ENCODE measurements at regions not wholly inside any gene's neighbourhood (a gene's known extent, or its start where the extent isn't known, plus 50 kb on each side); places are given as distances from the start of the nearest gene placed in this dataset.

- H3K4me3 Mint-ChIP-seq, result no peak overlapping the region
These were observed 661.2 kb downstream of the SLC16A7 start for GRCh38 chr12:60257063-60257462.

GRCh38 chr12:60259225-60259624, 663.4 kb downstream of the SLC16A7 start:
- no peaks in the 10 kb centered on the region for H3K36me3 Mint-ChIP-seq (ENCODE audit: low read depth)
- no peak overlapping the region for H3K27ac Mint-ChIP-seq (ENCODE audit: unreplicated experiment)
- no peaks in the 10 kb centered on the region for H3K9me3 Mint-ChIP-seq
- no peak overlapping the region for H3K4me3 Mint-ChIP-seq
- no peak for TF ChIP-seq CTCF (conservative IDR thresholded peaks at IDR 0.05)
- H3K27me3 Mint-ChIP-seq (ENCODE audit: low read depth), result no peaks in the 10 kb centered on the region
- no peaks in the 10 kb centered on the region for H3K4me1 Mint-ChIP-seq
- no peak for DNase-seq (ENCODE audit: low read depth, low spot score)

More at GRCh38 chr12:60257063-60257462, 661.2 kb downstream of the SLC16A7 start:
- Mint-ChIP-seq H3K36me3 (ENCODE audit: low read depth) (no peaks in the 10 kb centered on the region), H3K9me3 (no peaks in the 10 kb centered on the region), H3K27ac (ENCODE audit: unreplicated experiment) (no peak overlapping the region), H3K4me1 (no peaks in the 10 kb centered on the region), H3K27me3 (ENCODE audit: low read depth) (no peaks in the 10 kb centered on the region)
- DNase-seq (ENCODE audit: low read depth, low spot score), result no peak
- peak; percentile 24 for TF ChIP-seq CTCF (conservative IDR thresholded peaks at IDR 0.05)

GRCh38 chr12:60262378-60262777, 666.5 kb downstream of the SLC16A7 start:
- no peaks in the 10 kb centered on the region for H3K36me3 Mint-ChIP-seq (ENCODE audit: low read depth)
- no peak overlapping the region for H3K4me3 Mint-ChIP-seq

GRCh38 chr12:60263161-60263560, 667.3 kb downstream of the SLC16A7 start:
- H3K4me1 Mint-ChIP-seq, result no peaks in the 10 kb centered on the region
- H3K4me3 Mint-ChIP-seq, result no peak overlapping the region
- H3K36me3 Mint-ChIP-seq (ENCODE audit: low read depth), result no peaks in the 10 kb centered on the region
- no peaks in the 10 kb centered on the region for H3K27me3 Mint-ChIP-seq (ENCODE audit: low read depth)
- no peak overlapping the region for H3K27ac Mint-ChIP-seq (ENCODE audit: unreplicated experiment)
- TF ChIP-seq CTCF (conservative IDR thresholded peaks at IDR 0.05), result no peak
- DNase-seq (ENCODE audit: low read depth, low spot score), result no peak
- H3K9me3 Mint-ChIP-seq, result no peaks in the 10 kb centered on the region

More at GRCh38 chr12:60262378-60262777, 666.5 kb downstream of the SLC16A7 start:
- no peak for TF ChIP-seq CTCF (conservative IDR thresholded peaks at IDR 0.05)
- Mint-ChIP-seq H3K4me1 (no peaks in the 10 kb centered on the region), H3K9me3 (no peaks in the 10 kb centered on the region), H3K27me3 (ENCODE audit: low read depth) (no peaks in the 10 kb centered on the region), H3K27ac (ENCODE audit: unreplicated experiment) (no peak overlapping the region)
- no peak for DNase-seq (ENCODE audit: low read depth, low spot score)

- TF ChIP-seq CTCF (conservative IDR thresholded peaks at IDR 0.05), result no peak
- no peak overlapping the region for H3K4me3 Mint-ChIP-seq
- no peaks in the 10 kb centered on the region for H3K9me3 Mint-ChIP-seq
- no peaks in the 10 kb centered on the region for H3K4me1 Mint-ChIP-seq
- no peaks in the 10 kb centered on the region for H3K27me3 Mint-ChIP-seq (ENCODE audit: low read depth)
- no peak for DNase-seq (ENCODE audit: low read depth, low spot score)
- no peaks in the 10 kb centered on the region for H3K36me3 Mint-ChIP-seq (ENCODE audit: low read depth)
- no peak overlapping the region for H3K27ac Mint-ChIP-seq (ENCODE audit: unreplicated experiment)
These were observed 668.1 kb downstream of the SLC16A7 start for GRCh38 chr12:60263836-60264493.
